Fibroblast of lung (primary cell): ENCODE measurements at regions not wholly inside any gene's neighbourhood (a gene's known extent, or its start where the extent isn't known, plus 50 kb on each side); places are given as distances from the start of the nearest gene placed in this dataset.
"Not testable (repeated sequence)": the region's sequence is repeated elsewhere in the genome, so short reads cannot be mapped to it uniquely, and the experiment has no call there.

Experiments
- DNase-seq, 2 donors: peaks; one replicate each; pipeline versions ENCODE4 v3.0.0 to v3.0.0-alpha.2; 2010; ENCODE audit warnings: low read depth in 2 of 2
- H2AFZ ChIP-seq: 2 replicates; pipeline ENCODE4 v1.5.1; 2012; ENCODE audit warnings: low read length, control low read depth, inconsistent platforms
- H3K27ac ChIP-seq: 2 replicates; pipeline ENCODE4 v1.5.1; 2011; ENCODE audit warnings: low read length, control low read depth; ENCODE audit not compliant: insufficient read depth
- H3K27me3 ChIP-seq: 2 replicates; pipeline ENCODE4 v1.5.1; 2011; ENCODE audit warnings: mild to moderate bottlenecking, low read length; ENCODE audit not compliant: control insufficient read depth, insufficient read depth
- H3K36me3 ChIP-seq: 2 replicates; pipeline ENCODE4 v1.5.1; 2011; ENCODE audit warnings: low read length; ENCODE audit not compliant: control insufficient read depth, insufficient read depth
- H3K4me1 ChIP-seq: 2 replicates; pipeline ENCODE4 v1.5.1; 2011; ENCODE audit warnings: low read length; ENCODE audit not compliant: control insufficient read depth, insufficient read depth; ENCODE audit errors: extremely low read depth
- H3K4me2 ChIP-seq: 2 replicates; pipeline ENCODE4 v1.5.1; 2011; ENCODE audit warnings: low read length, control low read depth; ENCODE audit not compliant: insufficient read depth; ENCODE audit errors: extremely low read depth
- H3K4me3 ChIP-seq, 4 experiments: fragments of 200-600 bp in 1 of 4; sonication (generic) in 1 of 4; replicated peaks in 1 of 4; 2 replicates each; pipeline ENCODE4 v1.5.1; 2011 to 2016; ENCODE audit warnings: low read length in 4 of 4, low read depth in 3 of 4, mild to moderate bottlenecking in 3 of 4, control low read depth in 2 of 4, inconsistent platforms in 1 of 4, mixed read lengths in 1 of 4; ENCODE audit not compliant: insufficient read depth in 1 of 4; ENCODE audit errors: control extremely low read depth in 1 of 4
- H3K79me2 ChIP-seq: 2 replicates; pipeline ENCODE4 v1.5.1; 2012; ENCODE audit warnings: mild to moderate bottlenecking, low read length, inconsistent platforms; ENCODE audit not compliant: control insufficient read depth, insufficient read depth
- H3K9ac ChIP-seq: 2 replicates; pipeline ENCODE4 v1.5.1; 2011; ENCODE audit warnings: mild to moderate bottlenecking, low read length, control low read depth; ENCODE audit not compliant: insufficient read depth
- H3K9me3 ChIP-seq: 2 replicates; pipeline ENCODE4 v1.5.1; 2012; ENCODE audit warnings: low read depth, low read length; ENCODE audit not compliant: control insufficient read depth, insufficient read depth
- H4K20me1 ChIP-seq: 2 replicates; pipeline ENCODE4 v1.5.1; 2011; ENCODE audit warnings: low read length; ENCODE audit not compliant: control insufficient read depth, insufficient read depth; ENCODE audit errors: extremely low read depth
- CTCF ChIP-seq, 2 donors: IDR thresholded peaks in 1 of 2; conservative IDR thresholded peaks in 1 of 2; 1 replicate in 1 of 2; 2 replicates in 1 of 2; pipeline ENCODE4 v1.5.1; 2011 to 2012; ENCODE audit warnings: low read length in 2 of 2, control low read depth in 1 of 2, inconsistent platforms in 1 of 2, low read depth in 1 of 2, mild to moderate bottlenecking in 1 of 2
- EZH2 ChIP-seq: IDR thresholded peaks from 2 replicates; pipeline ENCODE4 v1.5.1; 2012; ENCODE audit warnings: low read length, control low read depth, mild to moderate bottlenecking; ENCODE audit errors: missing control alignments

DNA sequence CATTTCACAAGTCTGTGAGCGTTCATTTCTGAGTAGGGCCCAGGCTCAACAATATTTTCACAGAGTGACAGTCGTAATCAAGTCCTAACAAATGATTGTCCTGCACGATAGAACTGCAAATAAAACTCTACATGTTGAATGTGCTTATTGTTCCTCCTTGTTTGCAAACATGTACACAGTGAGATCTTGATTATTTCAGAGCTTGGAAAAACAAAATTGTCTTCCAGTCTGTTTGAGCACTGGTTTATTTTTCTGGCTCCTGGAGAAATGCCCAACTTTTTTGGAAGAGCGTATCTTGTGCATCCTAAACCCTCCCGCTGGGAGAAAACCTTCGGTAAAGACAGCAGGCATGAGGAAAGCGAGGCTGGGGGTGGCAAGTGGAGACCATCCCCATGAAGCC lies 91.1 kb downstream of the TEX36 start:
- no peaks in the 10 kb centered on the region for H3K4me1 ChIP-seq
- H2AFZ ChIP-seq = no peak overlapping the region
- H4K20me1 ChIP-seq = no peaks in the 10 kb centered on the region
- H3K27me3 ChIP-seq = no peaks in the 10 kb centered on the region
- no peaks in the 10 kb centered on the region for H3K9me3 ChIP-seq
- H3K4me3 ChIP-seq = no peak overlapping the region
- no peak for DNase-seq
- H3K9ac ChIP-seq = no peak overlapping the region
- TF ChIP-seq EZH2 (no peak), CTCF (conservative IDR thresholded peaks at IDR 0.05 in 1 of 2, IDR thresholded peaks at IDR 0.05 in 1 of 2; ENCODE audit: low read depth in 1 of 2, low read length in 2 of 2) (no peak)
- no peaks in the 10 kb centered on the region for H3K79me2 ChIP-seq
- no peak overlapping the region for H3K4me2 ChIP-seq
- H3K36me3 ChIP-seq = no peaks in the 10 kb centered on the region
- H3K27ac ChIP-seq = no peak overlapping the region

- not testable (repeated sequence) for H3K9me3 ChIP-seq
Observed at GRCh38 chr10:125588738-125589137, 94.2 kb downstream of the TEX36 start.

DNA sequence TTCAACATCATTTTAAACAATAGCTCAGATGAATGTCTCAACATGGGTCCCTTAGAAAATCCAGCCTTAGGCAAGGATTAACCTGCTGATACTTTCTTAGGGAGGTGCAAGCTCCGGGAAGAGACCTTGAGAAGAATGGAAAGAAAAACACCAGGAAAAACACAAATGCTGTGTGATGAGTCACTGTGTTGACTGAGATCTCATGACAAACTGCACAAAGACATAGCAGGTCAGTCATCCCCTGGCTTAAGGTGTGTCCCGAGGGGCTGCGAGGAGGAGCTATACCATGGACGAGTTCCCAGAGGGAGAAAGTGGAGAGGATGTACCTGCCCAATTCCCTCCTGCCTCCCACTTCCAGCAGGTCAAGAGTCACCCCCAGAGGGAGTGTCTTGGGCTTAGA lies 98.0 kb downstream of the TEX36 start:
- Histone ChIP-seq H3K9ac (no peak overlapping the region), H2AFZ (no peak overlapping the region), H4K20me1 (no peaks in the 10 kb centered on the region), H3K9me3 (no peaks in the 10 kb centered on the region), H3K27me3 (no peaks in the 10 kb centered on the region), H3K4me1 (no peaks in the 10 kb centered on the region), H3K27ac (no peak overlapping the region), H3K36me3 (no peaks in the 10 kb centered on the region), H3K4me3 (no peak overlapping the region), H3K4me2 (no peak overlapping the region), H3K79me2 (no peaks in the 10 kb centered on the region)
- TF ChIP-seq CTCF (conservative IDR thresholded peaks at IDR 0.05 in 1 of 2, IDR thresholded peaks at IDR 0.05 in 1 of 2; ENCODE audit: low read depth in 1 of 2, low read length in 2 of 2) = no peak
- no peak for DNase-seq

More at GRCh38 chr10:125588738-125589137, 94.2 kb downstream of the TEX36 start:
- not testable (repeated sequence) for H3K9ac ChIP-seq, H3K36me3 ChIP-seq, H3K27ac ChIP-seq, H3K79me2 ChIP-seq, H3K27me3 ChIP-seq, H2AFZ ChIP-seq, DNase-seq, H3K4me2 ChIP-seq, H4K20me1 ChIP-seq, H3K4me3 ChIP-seq, H3K4me1 ChIP-seq
